ENCODE measurements at regions not wholly inside any gene's neighbourhood (a gene's known extent, or its start where the extent isn't known, plus 50 kb on each side); places are given as distances from the start of the nearest gene placed in this dataset.

- Mint-ChIP-seq H3K27ac (no peak overlapping the region), H3K27me3 (peaks cover 38 to 43% of the 10 kb centered on the region in 2 donors), H3K4me1 (ENCODE audit: low read depth in 2 of 2) (no peaks in the 10 kb centered on the region), H3K4me3 (no peak overlapping the region), H3K36me3 (no peaks in the 10 kb centered on the region), H3K9me3 (no peaks in the 10 kb centered on the region)
- peak in 1 of 2 donors; percentile 49 for ATAC-seq
- DNase-seq (ENCODE audit: low spot score): no peak
These were observed 51.6 kb upstream of the CHD6 start for GRCh38 chr20:41669708-41670263.

GRCh38 chr20:41668057-41668749 is 50.0 kb upstream of the CHD6 start:
- Mint-ChIP-seq H3K9me3 (no peaks in the 10 kb centered on the region), H3K4me3 (no peak overlapping the region), H3K27ac (no peak overlapping the region), H3K36me3 (no peaks in the 10 kb centered on the region), H3K27me3 (peaks cover 30 to 36% of the 10 kb centered on the region in 2 donors), H3K4me1 (ENCODE audit: low read depth in 2 of 2) (no peaks in the 10 kb centered on the region)
- no peak for ATAC-seq
- no peak for DNase-seq (ENCODE audit: low spot score)
